Caki2 (cell line): ENCODE measurements at regions not wholly inside any gene's neighbourhood (a gene's known extent, or its start where the extent isn't known, plus 50 kb on each side); places are given as distances from the start of the nearest gene placed in this dataset.
"Not testable (repeated sequence)": the region's sequence is repeated elsewhere in the genome, so short reads cannot be mapped to it uniquely, and the experiment has no call there.

ENCODE experiments used
- DNase-seq: peaks from one replicate; pipeline ENCODE4 v3.0.0-alpha.2; 2015; ENCODE audit warnings: low read depth
- in situ Hi-C: cut with HindIII; loops from 2 replicates; pipeline ENCODE4 v1.10.0; 2016; ENCODE audit warnings: low sequenced_read_pairs, low pct_unique_long_range_greater_than_20kb, mixed read lengths

DNA sequence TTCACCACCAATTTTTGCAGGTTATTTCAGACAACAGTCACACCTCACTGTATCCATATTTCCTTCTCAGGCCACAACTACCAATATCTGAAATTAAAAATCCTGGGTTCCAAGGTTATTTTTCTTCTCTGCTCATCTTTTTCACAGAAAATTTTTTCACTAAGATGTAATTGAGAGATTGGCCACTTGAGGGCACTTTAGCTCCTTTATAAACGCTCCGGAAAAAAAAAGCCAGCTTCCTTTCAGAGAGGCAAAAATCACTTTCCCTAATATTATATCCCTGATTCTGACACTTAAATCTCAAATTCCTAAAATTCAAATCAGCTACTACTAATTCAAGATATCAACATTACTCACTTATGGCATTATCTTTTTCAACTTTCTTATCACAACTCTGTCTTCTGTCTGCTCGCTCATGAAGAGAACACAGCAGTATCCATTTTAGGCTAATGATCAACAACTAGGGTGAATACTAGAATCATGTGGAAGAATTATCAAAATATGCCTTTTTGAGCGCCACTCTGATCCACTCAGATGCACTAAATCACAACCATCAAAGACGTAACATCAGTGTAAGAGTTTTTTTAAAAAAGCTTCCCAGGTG is 101.4 kb upstream of the RGS1 start:
- DNase-seq, result peak; percentile 48
- in situ Hi-C loops, result no loop called here

DNA sequence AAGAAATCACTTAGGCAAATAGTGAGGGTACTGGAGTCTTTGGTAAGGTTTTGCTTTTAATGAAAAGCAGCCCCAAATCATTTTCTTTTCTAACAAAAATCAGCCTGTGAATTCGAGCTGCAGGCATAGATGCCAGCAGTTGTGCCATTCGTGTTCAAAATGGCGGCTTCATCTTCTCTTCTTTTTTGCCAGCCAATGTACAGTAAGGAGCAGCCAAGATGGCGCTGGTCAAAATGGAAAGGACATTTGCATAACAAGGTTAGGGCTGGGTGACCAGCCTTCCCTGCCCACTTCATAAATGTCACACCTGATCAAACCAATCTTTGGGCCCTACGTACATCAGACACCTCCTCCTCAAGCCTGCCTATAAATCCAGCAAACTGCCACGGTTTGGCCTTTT is 100.2 kb upstream of the RGS1 start:
- in situ Hi-C loops, result no loop called here
- DNase-seq, result no peak

DNA sequence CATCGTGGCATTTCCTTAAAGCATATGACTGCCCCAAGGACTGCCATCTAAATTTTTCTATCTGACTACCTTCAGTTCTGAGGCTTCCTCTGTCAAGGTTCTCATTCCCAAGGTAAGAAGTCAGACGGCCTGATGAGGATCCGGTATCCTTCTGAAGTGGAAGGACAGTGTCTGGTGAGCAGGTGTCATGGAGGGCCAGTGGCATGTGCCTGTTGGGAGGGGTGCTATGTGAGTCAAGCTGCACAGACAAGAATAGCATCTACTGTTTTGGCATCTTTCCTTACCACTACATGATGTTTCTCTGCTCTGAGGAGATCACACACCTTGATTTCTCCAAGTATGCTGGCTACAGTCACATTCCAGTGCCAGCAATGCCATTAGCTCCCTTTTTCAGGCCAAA is 99.6 kb upstream of the RGS1 start:
- in situ Hi-C loops, result no loop called here
- no peak for DNase-seq

DNA sequence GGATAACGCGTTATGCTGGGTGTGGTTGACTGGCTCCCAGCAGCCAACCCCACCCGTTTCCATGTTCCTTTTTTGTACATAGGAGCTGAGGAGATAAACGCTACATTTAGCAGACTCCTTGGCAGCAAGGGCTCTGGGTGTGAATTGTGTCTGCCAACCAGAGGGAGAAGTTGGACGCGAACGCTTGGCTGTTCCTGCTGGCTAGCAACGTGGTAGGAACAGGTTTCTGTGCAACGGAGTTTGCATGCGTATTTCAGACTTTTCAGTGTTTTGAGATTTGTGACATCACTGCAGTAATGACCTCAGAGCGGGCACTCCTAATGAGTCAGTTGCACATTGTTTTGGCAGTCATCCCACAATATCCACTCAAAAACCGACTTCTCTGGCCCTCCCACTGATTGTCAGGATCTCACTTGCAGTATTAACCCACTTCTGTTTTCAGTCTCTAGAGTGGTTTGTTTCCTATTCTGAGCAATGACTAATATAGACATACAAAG is 98.7 kb upstream of the RGS1 start:
- in situ Hi-C loops, result no loop called here
- peak; percentile 30 for DNase-seq

DNA sequence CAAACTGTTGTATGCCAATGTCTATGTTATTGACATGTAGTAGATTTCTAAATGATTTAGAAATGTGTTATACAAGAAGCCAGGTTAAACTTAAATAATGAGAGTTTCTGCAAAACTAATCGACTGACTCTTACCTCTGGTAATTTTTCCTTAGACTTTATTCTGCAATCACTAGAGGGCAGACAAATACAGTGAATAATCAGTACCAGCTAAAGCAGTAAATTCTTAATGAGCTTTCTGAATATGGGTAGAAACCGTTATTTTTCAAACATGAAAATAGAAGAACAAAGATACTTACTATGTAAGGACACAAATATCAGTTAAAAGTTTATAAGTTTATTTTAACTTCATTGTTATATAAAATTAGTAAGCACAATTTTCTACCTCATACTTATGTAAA is 97.9 kb upstream of the RGS1 start:
- DNase-seq, result peak; percentile 29
- in situ Hi-C loops, result no loop called here

DNA sequence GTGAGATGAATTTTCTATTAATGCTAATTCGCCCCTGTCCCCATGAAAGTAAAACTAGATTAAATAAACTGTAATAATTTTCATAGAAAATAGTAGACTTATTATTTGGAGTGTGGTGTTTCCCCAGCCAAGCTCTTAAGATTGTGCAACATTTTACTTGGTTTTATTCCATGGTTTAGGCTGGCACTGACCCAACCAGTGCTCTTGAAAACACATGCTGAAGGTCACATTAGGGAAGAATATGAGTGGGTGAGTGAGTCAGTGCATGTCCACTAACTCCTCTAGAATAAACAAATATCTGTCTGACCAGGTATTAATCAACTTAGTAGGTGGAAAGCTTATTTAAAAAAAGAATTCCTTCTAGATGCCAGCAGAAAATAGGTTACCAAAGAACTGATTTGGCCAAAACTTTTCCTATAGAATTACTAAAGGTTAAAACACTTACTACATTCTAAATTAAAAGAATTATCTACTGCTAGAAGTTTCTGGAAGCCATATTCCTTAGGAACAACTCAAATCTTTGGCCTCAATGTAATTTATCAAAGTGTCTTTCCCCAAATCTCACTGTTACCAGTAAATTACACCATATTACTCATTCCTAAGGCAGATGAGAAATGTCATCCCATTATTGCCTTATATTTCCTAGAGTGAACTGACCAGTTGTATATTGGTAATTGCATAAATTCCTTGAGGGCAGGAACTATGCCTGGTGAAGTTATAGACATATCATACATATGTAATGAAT is 89.7 kb upstream of the RGS1 start:
- DNase-seq, result peak; percentile 87
- in situ Hi-C loops, result no loop called here

DNA sequence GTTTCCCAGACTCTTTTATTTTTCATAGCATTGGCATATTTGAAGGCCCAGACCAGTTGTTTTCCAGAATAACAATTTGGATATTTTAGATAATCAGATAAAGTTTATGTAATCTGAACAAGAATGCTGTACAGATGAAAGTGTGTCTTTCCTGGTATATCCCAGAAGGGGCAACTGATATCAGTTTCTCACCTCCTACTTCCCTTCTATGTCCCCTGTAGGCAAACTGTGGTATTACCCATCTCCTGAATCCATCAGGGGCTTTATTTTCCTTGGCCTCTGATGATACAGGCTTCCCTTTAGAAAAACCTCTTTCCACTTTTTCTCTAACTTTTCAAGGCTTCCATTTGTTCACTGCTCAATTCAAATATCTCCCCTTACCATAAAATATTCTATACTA is 87.5 kb upstream of the RGS1 start:
- DNase-seq, result no peak
- in situ Hi-C loops, result no loop called here

DNA sequence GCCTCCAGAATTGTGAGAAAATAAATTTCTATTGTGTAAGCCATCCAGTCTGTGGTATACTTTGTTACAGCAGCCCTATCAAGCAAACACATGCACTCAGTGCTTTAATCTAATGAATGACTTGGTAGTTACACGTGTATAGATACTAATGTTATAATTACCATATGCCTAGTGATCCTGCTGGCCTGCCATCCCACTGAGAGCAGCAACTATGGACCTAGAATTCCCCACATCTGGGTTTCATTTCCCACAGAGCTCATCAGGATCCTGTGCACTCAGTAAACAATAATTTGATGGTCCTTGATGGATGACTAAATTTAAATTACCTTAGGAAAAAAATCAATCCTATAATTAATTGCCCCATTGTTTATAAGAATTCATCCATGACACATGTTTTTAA is 86.5 kb upstream of the RGS1 start:
- in situ Hi-C loops, result no loop called here
- DNase-seq, result no peak

DNA sequence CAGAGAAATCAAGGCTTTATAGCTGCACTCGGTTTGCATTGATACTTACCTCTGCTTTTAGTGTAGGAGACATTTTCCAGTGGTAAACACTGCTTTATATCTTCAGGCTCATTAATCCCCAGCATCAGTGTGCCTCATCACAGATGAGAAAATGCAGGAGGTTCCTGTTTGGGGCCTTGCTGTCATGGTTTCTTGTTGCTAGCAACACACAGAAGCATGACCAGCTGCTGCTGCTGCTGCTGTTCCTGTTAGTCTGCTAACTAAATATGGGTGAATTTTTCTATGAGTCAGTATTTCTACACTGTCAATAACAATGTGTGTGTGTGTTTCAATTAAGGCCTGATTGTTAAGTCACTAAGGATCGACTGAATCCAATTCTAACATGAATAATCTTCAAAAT is 85.8 kb upstream of the RGS1 start:
- DNase-seq, result peak; percentile 76

DNA sequence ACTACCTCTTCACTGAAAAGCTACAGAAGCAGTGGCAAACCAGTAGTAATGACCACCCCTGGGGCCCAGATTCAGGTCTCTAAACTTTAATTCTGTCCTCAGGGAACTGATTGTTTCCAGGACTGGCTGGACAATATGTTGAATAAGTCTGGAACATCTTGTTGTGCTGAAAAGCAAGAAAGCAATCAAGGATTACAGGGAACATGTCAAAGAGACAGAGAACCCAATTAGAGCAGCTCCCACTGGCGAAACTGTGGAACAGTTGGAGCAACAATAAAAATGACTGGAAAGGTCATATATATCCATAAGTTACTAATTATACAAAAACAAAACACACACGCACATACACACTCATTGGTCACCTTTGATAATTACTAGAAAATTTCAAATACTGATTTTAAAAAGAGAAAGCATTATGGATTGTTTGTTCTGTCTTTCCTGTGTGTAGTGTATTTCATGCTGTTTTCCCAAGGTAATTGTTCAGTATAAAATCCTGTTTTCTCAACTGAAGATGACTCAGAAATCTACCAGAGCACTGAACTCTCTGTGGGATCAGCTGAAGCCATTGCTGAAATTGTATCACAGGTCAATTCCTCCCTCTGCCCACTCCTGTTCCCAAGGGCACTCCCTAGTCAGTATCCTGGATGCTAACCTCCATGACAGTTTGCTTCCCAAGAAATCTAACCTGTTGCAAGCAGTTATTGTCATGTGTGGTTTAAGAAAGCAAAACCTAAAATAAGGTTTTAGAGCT is 83.6 kb upstream of the RGS1 start:
- DNase-seq, result peak; percentile 54
- in situ Hi-C loops, result no loop called here

More for the DNA sequence above, 85.8 kb upstream of the RGS1 start:
- in situ Hi-C loops, result no loop called here

DNA sequence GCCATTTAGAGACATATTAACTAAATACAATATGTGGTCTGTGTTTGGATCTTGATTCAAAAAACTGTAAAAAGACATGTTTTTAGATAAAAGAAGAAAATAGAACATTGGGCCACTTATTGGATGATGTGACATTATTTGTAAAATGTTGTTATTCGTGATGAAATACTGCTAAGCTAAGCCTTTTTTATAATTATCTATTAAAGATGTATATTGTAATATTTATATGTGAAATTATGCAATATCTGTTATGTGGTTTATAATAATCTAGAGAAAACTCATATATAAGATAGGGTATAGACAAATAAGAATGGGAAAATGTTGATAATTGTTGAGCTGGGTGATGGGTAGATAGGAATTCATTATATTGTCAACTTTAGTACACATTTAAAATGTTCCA is 82.0 kb upstream of the RGS1 start:
- no peak for DNase-seq
- in situ Hi-C loops, result no loop called here

DNA sequence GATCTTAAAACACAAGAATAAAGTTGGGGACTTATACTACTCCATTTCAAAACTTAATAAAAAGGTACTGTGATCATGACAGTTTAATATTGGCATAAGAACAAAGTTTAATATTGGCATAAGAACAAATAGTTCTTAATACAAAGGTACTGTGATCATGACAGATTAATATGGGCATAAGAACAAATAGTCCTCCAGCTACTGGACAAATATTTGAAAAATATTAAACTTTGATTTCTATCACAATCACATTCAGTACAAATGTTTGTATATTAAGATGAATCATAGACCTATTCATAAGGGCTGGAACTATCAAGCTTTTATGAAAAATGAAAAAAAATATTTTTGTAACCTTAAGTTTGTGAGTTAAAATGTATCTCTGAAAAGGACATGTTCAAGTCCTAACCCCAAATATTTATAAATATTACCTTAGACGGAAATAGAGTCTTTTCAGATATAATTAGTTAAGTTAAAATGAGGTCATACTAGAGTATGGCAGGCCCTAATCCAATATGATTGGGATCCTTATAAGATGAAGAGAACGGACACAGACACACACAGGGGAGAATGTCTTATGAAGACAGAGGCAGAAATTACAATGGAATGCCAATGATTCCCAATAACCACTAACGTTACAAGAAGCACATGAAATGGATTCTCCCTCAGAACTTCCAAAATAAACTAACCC is 79.1 kb upstream of the RGS1 start:
- no peak for DNase-seq
- in situ Hi-C loops, result no loop called here

DNA sequence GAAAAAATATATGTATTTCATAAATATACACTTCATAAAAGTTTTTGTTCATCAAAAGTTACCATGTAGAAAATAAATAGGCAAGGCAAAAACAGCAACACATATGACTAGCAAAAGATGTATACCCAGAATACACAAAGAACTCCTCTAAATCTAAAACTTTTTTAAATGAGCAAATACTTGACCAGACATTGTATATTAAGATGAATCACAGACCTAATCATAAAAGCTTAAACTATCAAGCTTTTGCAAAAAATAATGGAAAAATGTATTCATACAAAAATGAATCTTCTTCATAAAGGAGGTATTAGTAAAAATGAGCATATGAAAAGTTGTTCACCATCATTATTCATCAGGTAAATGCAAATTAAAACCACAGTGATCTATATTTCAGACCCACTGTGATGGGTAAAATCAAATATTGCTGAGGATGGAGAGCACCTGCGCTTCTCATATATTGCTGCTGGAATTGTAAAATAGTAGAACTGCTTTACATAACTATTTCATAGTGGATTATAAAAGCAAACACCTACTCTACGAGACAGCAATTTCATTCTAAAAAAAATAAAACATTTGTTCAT is 78.3 kb upstream of the RGS1 start:
- no peak for DNase-seq
- in situ Hi-C loops, result no loop called here

DNA sequence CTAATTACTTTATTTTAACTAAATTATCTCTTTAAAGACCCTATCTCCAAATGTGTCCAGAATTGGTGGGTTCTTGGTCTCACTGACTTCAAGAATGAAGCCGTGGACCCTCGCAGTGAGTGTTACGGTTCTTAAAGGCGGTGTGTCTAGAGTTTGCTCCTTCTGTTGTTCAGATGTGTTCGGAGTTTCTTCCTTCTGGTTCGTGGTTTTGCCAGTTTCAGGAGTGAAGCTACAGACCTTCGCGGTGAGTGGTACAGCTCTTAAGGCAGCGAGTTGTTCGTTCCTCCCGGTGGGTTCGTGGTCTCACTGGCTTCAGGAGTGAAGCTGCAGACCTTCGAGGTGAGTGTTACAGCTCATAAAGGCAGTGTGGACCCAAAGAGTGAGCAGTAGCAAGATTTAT is 77.5 kb upstream of the RGS1 start:
- DNase-seq, in situ Hi-C loops: not testable (repeated sequence)

DNA sequence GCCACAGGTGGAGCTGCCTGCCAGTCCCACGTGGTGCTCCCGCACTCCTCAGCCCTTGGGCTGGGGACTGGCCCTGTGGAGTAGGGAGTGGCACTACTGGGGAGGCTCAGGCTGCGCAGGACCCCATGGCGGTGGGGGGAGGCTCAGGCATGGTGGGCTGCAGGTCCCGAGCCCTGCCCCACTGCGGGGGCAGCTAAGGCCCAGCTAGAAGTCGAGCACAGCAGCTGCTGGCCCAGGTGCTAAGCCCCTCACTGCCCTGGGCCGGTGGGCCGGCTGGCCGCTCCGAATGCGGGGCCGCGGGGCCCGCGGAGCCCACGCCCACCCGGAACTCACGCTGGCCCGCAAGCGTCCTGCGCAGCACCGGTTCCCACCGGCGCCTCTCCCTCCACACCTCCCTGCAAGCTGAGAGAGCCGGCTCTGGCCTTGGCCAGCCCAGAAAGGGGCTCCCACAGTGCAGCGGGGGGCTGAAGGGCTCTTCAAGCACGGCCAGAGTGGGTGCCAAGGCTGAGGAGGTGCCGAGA is 76.5 kb upstream of the RGS1 start:
- in situ Hi-C loops, DNase-seq: not testable (repeated sequence)

DNA sequence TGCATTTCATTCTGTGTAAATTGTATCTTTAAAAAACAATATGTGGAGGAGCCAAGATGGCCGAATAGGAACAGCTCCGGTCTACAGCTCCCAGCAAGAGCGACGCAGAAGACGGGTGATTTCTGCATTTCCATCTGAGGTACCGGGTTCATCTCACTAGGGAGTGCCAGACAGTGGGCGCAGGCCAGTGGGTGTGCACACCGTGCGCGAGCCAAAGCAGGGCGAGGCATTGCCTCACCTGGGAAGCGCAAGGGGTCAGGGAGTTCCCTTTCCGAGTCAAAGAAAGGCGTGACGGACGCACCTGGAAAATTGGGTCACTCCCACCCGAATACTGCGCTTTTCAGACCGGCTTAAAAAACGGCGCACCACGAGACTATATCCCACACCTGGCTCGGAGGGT is 75.0 kb upstream of the RGS1 start:
- in situ Hi-C loops, DNase-seq: not testable (repeated sequence)

DNA sequence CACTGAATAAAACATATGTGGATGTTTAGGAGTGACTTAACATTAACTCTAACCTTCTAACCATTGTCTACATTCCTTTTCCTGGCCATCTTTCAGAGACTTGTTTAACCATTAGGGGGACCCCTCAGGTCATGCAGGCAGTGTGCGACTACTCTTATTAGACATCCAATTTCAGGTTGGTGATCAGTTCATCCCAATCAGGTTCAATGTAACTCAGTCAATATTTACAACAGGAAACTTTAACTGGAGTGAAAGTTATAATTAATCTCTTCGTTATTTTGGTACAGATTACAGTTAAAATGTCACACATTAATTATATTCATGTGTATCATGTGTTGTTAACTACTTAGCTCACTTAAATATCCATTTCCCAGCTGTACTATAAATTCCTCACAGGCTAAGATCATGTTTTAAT is 68.8 kb upstream of the RGS1 start:
- DNase-seq, result no peak
- in situ Hi-C loops, result no loop called here

DNA sequence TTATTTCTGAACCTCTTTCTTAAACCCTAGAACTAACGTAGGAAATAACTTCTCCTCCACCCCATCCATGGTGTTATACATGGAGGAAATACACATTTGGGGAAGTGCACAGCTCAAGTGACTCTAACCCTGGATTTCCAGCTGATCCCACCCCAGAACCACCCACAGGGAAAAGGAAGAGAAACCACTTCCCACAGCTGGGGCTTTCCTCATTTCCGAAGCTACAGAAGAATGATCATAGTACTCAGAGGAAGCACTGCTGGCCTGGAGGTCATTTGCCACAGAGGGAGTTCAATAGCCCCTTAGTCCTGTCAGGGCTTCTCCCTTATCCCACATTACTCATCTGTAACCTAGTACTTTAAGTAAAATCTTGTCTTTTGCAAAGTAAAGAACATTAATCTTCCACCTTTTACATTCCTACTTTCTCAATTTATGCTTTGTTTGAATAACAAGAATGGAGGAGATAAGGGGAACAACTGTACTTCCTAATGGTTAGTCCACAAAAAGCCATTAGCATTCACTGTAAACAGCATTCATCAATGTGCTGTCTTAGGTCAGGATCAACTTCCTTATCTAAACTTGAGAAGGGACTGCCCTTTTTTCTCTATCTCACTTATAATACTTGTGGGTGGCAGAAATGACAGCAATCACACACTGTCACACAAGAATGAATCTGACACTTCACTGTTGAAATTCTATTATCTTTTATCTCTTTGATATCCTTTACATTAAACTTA is 63.0 kb upstream of the RGS1 start:
- in situ Hi-C loops, result no loop called here
- DNase-seq, result peak; percentile 62
